Endothelial cell of umbilical vein (primary cell): ENCODE measurements at regions not wholly inside any gene's neighbourhood (a gene's known extent, or its start where the extent isn't known, plus 50 kb on each side); places are given as distances from the start of the nearest gene placed in this dataset.

Experiments used
- EZH2 ChIP-seq: IDR thresholded peaks from 2 replicates; pipeline ENCODE4 v1.6.1; 2012; ENCODE audit warnings: borderline replicate concordance, low read depth, mild to moderate bottlenecking, moderate library complexity, low read length, inconsistent platforms; ENCODE audit not compliant: severe bottlenecking
- TF ChIP-seq, protein P1 (sequence below), 2 donors: IDR thresholded peaks; 1 replicate in 1 of 2; 2 replicates in 1 of 2; pipeline ENCODE4 v1.5.1; 2011; ENCODE audit warnings: low read length in 2 of 2, mild to moderate bottlenecking in 2 of 2, moderate library complexity in 2 of 2, control low read depth in 1 of 2, inconsistent platforms in 1 of 2, low read depth in 1 of 2; ENCODE audit not compliant: insufficient read depth in 1 of 2; ENCODE audit errors: extremely low read depth in 1 of 2

DNA sequence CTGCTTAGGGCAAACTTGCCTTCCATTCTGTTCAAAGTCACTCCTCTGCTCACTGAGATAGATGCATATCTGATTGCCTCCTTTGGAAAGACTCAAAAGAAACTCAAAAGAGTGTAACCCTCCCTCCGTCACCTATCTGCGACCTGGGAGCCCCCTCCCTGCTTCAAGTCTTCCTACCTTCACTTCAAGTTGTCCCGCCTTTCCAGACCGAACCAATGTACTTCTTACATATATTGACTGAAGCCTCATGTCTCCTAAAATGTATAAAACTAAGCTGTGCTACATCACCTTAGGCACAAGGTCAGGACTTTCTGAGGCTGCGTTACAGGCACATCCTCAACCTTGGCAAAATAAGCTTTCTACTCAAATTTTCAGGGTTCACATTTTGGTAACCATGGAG, 77.4 kb upstream of the C1GALT1 start:
- TF ChIP-seq EZH2, result no peak
- TF ChIP-seq, protein P1, sequence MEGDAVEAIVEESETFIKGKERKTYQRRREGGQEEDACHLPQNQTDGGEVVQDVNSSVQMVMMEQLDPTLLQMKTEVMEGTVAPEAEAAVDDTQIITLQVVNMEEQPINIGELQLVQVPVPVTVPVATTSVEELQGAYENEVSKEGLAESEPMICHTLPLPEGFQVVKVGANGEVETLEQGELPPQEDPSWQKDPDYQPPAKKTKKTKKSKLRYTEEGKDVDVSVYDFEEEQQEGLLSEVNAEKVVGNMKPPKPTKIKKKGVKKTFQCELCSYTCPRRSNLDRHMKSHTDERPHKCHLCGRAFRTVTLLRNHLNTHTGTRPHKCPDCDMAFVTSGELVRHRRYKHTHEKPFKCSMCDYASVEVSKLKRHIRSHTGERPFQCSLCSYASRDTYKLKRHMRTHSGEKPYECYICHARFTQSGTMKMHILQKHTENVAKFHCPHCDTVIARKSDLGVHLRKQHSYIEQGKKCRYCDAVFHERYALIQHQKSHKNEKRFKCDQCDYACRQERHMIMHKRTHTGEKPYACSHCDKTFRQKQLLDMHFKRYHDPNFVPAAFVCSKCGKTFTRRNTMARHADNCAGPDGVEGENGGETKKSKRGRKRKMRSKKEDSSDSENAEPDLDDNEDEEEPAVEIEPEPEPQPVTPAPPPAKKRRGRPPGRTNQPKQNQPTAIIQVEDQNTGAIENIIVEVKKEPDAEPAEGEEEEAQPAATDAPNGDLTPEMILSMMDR (IDR thresholded peaks at IDR 0.05; ENCODE audit: extremely low read depth in 1 of 2, insufficient read depth in 1 of 2, low read depth in 1 of 2, low read length in 2 of 2), result no peak
